Activated naive CD4-positive, alpha-beta T cell (primary cell): ENCODE measurements at regions not wholly inside any gene's neighbourhood (a gene's known extent, or its start where the extent isn't known, plus 50 kb on each side); places are given as distances from the start of the nearest gene placed in this dataset.

Source experiments
- DNase-seq, 4 experiments: peaks; one replicate each; lab custom pipeline; 2025; lab: John Stamatoyannopoulos, UW

- DNase-seq, result no peak
These were observed 514.6 kb downstream of the ZNF608 start for GRCh38 chr5:124231802-124232201.

DNA sequence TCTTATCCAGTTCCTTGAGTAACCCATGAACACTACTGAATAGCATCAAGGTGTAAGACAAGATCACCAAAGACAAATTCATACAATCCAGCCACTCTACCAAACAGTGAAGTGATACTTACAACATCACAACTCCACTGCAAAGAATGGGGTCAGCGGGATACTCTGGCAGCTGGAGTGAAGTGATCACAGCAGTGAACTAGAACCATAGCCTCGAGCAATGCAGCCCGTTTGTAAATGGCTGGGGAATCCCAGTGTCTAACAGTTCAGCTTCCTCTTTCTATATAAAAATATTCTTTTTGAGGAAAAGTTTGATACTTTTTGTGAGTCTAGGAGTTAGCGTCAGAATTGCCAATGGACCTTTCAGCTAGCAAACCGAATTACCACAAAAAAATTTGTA lies 515.2 kb downstream of the ZNF608 start:
- DNase-seq, result no peak

DNA sequence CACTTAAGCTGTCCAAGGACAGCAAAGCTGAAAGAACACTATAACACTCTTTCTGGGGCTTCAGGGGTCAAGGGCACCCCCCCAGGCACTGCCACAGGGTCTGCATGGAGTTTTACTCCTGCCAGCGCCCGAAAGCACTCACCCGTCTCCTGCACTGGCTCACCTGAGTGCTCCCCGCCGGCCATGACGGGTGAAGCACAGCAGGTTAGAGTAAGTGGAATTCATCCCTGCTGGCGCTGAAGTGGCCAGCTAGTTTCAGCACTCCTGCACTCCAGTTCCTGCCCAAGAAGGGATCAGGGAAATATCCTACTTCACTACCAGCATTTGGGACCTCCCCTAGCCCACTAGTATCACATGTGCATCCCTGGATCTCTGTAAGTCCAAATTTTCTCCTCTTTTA lies 516.0 kb downstream of the ZNF608 start:
- no peak for DNase-seq

- DNase-seq, result no peak
These were observed 517.1 kb downstream of the ZNF608 start for GRCh38 chr5:124229352-124229751.

- no peak for DNase-seq
These were observed 518.5 kb downstream of the ZNF608 start for GRCh38 chr5:124227914-124228313.

GRCh38 chr5:124220418-124220817 lies 526.0 kb downstream of the ZNF608 start:
- DNase-seq, result no peak

DNA sequence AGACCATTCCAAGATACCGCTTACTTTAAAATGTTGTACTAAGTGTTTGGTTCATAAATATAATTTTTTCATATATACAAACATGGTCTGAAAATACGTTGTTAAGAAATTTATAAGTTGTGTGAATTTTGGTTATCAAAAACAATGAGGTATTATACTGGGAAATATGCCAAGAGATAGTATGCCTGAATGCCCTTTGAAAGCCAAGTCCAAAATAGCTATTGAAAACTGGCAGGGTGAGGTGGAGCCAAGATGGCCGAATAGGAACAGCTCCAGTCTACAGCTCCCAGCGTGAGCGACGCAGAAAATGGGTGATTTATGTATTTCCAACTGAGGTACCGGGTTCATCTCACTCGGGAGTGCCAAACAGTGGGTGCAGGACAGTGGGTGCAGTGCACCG lies 533.5 kb downstream of the ZNF608 start:
- DNase-seq, result no peak

GRCh38 chr5:124210111-124210910 lies 536.1 kb downstream of the ZNF608 start:
- no peak for DNase-seq

DNA sequence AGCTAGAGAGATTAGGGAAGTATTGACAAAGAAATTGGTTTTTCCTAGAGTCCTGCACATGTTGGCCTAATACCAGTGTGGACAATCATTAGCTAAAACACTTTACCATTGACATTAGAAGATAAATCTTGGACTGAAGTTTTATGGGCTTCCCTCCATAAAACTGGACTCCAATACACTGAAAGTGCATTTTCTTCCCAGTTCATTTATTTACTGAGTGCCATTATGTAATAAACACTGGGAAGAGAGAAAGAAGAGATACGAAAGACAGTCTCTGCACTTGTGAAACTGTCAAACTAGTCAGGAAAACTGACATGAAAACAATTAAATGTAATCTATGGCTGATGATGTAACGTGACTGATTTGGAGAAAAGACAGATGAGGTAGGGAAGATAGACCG lies 539.3 kb downstream of the ZNF608 start:
- DNase-seq, result no peak

DNA sequence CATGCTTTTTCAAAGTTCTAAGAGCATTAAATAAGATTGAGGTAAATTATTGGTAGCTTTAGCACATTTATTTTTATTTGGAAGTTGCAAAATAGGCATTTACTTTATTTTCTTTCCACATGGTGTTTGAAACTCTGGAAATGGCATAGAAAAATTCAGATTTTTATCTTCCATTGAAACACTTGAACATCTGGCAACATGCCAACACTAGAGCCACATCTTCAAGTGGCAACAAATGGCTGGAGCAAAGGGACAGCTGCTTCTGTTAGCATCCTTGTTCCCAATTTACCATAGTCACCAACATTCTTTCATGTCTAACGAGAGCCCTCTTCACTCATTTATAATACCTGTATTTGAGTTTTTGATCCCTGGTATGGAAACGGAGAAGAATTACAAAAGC lies 539.9 kb downstream of the ZNF608 start:
- no peak for DNase-seq

GRCh38 chr5:124203303-124203702 lies 543.1 kb downstream of the ZNF608 start:
- no peak for DNase-seq

DNA sequence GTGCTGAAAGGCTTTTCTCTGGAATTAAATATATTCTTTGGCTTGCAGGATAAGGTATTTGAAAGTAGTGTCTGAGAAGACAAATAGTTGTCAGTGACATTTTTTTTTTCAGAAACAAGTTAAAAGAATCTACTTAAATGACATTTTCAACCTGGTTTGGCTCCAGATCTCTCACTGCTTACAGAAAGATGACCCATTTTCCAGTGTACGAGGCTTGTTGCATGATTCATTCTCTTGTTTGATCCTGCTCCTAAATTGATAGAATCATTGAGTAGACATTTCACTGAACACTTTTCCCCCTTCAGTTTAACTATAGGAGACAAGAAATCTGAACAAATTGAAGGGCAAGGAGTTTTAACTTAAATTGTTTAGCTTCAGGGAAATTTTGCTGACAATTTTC lies 546.1 kb downstream of the ZNF608 start:
- no peak for DNase-seq

DNA sequence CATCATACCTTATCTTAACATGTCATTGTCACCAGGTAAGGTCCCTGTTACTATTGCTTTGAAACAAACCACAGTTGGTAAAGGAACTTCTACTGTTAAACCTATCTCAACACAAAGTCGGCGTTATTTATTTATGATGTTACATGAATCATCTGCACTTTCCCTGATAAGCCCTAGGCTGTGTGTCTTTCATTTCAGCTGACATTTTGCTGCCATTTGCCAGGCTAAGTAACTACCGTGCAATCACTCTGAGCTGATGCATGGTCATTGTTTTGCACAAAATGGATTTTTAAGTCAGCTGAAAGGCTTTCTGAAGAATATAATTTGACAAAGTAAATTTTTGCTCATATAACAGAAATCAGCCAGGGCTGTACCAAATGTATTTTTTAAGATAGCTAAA lies 546.5 kb downstream of the ZNF608 start:
- DNase-seq, result no peak

DNA sequence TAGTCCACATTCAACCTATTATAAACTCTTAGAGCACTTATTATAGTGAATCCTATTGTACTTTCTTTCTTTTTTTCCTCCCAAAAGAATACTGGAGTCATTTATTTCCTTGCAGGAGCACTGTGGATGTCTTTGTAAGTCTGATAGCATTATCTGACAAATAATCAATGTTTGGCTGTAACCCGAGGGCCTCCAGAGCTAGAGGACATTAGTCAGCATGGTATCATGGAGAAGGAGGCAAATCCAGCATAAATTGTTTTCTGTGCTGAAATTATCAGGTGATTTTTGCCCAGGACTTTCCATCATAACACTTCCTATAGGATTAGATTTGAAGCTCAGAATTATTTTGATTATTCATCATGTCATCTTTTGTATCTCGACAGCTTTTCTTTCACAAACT lies 551.0 kb downstream of the ZNF608 start:
- DNase-seq, result no peak

DNA sequence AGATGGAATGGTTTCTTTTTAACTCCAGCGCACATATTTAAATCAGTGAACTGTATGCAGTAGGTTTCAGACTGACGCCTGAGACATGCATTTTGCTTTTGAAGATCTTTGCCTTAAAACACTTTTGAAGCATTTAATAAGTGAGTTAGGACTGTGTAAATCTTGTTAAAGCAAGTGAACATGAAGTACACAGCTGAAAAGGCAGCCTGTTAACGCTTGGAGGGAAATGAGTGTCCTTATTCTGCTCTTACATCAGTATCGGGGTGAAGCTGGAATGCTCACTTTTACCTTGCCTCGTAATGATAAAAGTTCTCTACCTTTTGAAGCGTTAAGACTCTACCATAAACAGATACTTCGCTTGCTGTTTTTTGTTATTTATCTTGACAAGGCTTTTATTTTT lies 552.2 kb downstream of the ZNF608 start:
- no peak for DNase-seq

DNA sequence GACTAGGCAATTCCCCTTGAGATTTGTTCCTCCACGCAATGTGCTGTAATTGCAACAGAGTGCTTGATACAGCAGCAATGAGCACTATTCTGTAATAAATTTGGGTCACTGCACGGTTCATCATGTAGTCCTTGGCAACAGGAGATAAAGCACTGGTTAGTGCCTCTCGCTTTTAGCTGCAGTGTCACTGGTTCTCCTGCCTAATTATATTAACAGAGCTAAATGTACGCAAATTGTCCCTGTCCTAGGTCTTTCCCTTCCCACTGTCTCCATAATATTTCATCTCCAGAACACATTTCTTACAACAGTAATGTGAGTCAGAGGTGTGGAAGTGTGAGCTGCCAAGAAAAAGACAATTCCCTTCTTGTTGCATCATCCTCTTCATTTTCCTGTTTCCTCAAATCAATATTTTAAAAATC lies 553.1 kb downstream of the ZNF608 start:
- DNase-seq, result no peak

DNA sequence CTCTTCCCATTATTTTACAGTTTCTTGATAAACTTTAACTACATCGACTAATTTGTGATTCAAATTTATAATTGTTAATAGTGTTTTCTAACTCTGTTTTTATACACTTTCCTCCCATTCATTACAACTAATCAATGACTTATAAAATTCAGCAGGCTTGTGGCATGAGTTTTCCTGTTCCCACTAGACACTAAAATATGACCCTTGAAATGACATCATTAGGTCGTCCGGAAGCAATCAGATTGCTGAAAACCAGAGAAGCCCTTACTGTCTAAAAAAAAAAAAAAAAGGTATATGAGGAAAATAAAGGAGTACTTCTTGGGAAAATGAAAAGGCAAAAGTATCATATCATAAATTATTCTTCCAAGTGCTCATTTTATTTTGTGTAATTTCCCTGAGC lies 553.7 kb downstream of the ZNF608 start:
- DNase-seq, result no peak

DNA sequence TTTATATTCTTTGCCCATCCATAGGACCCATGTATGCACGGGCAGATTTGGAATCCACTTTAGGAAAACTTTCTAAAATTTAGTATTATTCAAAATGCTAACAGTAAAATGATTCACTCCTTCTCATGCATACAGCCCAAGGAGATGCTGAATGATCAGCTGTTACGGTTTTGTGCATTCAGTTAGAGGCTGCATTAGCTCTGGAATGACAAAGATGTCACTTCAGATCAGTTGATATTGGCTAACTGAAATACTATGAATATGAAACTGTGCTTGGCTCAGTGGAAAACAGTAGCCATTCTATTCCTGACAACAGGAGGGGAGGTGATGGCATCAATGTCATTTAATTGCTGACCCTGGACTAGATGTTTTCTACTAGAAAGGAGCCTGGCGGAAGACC lies 560.7 kb downstream of the ZNF608 start:
- DNase-seq, result no peak

- DNase-seq, result no peak
These were observed 564.3 kb downstream of the ZNF608 start for GRCh38 chr5:124182133-124182532.

GRCh38 chr5:124180875-124181461 lies 565.5 kb downstream of the ZNF608 start:
- no peak for DNase-seq

DNA sequence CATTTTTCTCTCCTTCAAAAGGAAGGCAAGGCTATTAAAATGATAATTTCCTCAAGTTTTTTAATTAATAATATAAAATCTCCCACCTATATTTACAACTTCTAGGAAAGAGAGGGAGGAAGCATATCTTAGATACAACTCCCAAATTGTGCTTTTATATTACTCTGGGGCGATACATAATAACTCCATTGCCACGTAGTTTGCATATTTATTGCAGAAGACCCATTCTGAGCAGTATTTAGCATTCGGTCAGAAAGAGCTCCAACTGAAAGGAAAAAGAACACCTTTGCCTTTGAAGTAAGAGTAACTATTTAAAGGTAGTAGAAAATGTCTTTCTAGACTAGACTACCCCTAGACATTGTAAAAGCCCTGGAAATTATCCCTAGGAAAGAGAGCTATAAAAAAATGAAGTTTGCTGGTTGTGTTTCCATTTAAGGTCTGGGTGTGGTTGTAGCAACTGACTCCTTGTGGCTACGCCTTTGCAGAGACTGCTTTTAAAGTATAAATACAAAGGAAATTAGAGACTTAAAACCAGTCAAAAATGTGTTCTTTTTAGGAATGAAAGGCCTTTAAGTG lies 566.1 kb downstream of the ZNF608 start:
- DNase-seq, result no peak

DNA sequence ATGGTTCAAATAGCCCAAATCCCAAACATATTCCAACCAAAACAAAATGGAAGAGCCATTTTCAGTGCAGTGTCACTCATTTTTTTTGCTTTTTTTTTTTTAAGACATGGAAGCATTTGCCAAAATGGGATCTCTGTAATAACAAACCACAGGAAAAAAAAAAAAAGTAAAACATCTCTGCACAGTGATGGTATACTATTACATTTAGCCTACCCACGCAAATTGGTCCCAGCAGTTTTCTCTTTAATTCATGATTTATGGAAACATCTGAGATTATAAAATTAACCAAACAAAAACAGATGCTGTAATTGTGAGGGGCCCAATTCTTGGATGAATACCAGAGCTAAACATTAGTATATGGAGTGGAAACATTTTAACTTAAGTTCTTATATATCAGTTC lies 566.6 kb downstream of the ZNF608 start:
- no peak for DNase-seq

- DNase-seq, result no peak
These were observed 568.4 kb downstream of the ZNF608 start for GRCh38 chr5:124178050-124178449.

DNA sequence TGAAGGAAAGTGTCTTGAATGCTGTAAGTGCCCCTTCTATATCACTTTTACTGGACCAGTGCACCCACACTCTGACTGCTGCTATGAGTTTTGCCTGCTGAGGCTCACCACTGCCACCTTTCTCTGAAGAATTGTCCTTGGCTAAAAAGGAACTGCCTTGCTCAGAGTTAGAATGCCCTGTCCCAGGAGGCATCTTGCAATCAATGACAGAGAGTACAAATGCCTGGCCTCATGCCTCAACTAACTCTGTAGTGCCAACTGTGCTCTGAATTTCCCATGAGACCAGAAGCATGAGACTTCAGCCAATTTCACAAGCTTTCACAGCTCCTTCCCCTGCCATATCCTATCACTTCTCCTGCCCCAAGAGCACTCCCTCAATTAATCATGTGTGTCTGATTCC lies 569.7 kb downstream of the ZNF608 start:
- no peak for DNase-seq
